K562 (cell line): ENCODE measurements at regions not wholly inside any gene's neighbourhood (a gene's known extent, or its start where the extent isn't known, plus 50 kb on each side); places are given as distances from the start of the nearest gene placed in this dataset.

Source experiments
- CTCF ChIP-seq, 3 experiments: IDR thresholded peaks in 2 of 3; conservative IDR thresholded peaks in 1 of 3; 2 replicates each; pipeline ENCODE4 v1.5.1; 2011 to 2012; ENCODE audit warnings: low read length in 3 of 3, mild to moderate bottlenecking in 3 of 3, control low read depth in 2 of 3, improper control_type of control experiment in 1 of 3, inconsistent platforms in 1 of 3, low read depth in 1 of 3, mixed read lengths in 1 of 3, moderate library complexity in 1 of 3; ENCODE audit not compliant: insufficient read depth in 2 of 3
- NRF1 ChIP-seq, 2 experiments: fragments of 450-650 bp; IDR thresholded peaks in 1 of 2; conservative IDR thresholded peaks in 1 of 2; 2 replicates each; pipeline ENCODE4 v1.6.1; 2014; ENCODE audit warnings: mild to moderate bottlenecking in 2 of 2
- TAF7 ChIP-seq: fragments of 450-650 bp; IDR thresholded peaks from 2 replicates; pipeline ENCODE4 v1.6.1; 2016; ENCODE audit warnings: missing genetic modification characterization, missing compliant biosample characterization
- TEAD4 ChIP-seq, 2 experiments: sonication (generic) in 1 of 2; formaldehyde crosslinking in 1 of 2; IDR thresholded peaks; 2 replicates each; pipeline versions ENCODE4 v1.6.1 to v1.8.0; 2012 to 2022; ENCODE audit warnings: borderline replicate concordance in 1 of 2, inconsistent platforms in 1 of 2, low read length in 1 of 2, mild to moderate bottlenecking in 1 of 2, missing genetic modification reagents in 1 of 2
- ZNF124 ChIP-seq: sonication (generic); formaldehyde crosslinking; IDR thresholded peaks from 2 replicates; pipeline ENCODE4 v1.8.1; 2022; ENCODE audit warnings: missing genetic modification reagents

- no peak for TF ChIP-seq NRF1 (conservative IDR thresholded peaks at IDR 0.05 in 1 of 2, IDR thresholded peaks at IDR 0.05 in 1 of 2)
- TF ChIP-seq CTCF (IDR thresholded peaks at IDR 0.05 in 2 of 3, conservative IDR thresholded peaks at IDR 0.05 in 1 of 3; ENCODE audit: insufficient read depth in 2 of 3, low read depth in 1 of 3, low read length in 3 of 3), result no peak
- no peak for TF ChIP-seq TEAD4 (IDR thresholded peaks at IDR 0.05; ENCODE audit: low read length)
- no peak for TF ChIP-seq TEAD4 (CRISPR knock-in tag; IDR thresholded peaks at IDR 0.05; ENCODE audit: borderline replicate concordance)
- TF ChIP-seq TAF7 (tag), result no peak
- TF ChIP-seq ZNF124 (CRISPR knock-in tag), result no peak
Measured at GRCh38 chr5:52531105-52531504, 256.6 kb upstream of the ITGA1 start.
